ENCODE measurements at regions not wholly inside any gene's neighbourhood (a gene's known extent, or its start where the extent isn't known, plus 50 kb on each side); places are given as distances from the start of the nearest gene placed in this dataset.

DNA sequence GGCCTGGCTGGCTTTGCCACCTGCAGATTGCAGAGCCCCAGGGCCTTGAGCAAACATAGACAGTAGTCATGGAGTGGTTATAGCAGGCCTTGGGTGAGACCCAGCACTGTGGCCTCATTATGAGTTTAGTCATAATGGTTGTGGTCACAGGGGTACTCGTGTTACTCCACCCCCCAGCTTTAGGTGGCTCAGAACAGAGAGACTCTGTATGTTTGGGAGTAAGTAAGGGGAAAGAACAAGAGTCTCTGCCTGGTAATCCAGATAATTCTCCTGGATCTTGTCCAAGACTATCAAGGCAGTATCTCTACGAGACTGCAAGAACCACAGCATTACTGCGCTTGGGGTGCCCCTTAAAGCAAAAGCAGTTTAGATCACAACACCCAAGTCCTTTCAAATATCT, 62.3 kb upstream of the SCRG1 start:
- TF ChIP-seq, protein P1, sequence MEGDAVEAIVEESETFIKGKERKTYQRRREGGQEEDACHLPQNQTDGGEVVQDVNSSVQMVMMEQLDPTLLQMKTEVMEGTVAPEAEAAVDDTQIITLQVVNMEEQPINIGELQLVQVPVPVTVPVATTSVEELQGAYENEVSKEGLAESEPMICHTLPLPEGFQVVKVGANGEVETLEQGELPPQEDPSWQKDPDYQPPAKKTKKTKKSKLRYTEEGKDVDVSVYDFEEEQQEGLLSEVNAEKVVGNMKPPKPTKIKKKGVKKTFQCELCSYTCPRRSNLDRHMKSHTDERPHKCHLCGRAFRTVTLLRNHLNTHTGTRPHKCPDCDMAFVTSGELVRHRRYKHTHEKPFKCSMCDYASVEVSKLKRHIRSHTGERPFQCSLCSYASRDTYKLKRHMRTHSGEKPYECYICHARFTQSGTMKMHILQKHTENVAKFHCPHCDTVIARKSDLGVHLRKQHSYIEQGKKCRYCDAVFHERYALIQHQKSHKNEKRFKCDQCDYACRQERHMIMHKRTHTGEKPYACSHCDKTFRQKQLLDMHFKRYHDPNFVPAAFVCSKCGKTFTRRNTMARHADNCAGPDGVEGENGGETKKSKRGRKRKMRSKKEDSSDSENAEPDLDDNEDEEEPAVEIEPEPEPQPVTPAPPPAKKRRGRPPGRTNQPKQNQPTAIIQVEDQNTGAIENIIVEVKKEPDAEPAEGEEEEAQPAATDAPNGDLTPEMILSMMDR (conservative IDR thresholded peaks at IDR 0.05; ENCODE audit: low read length), result no peak
- TF ChIP-seq EZH2phosphoT487 (IDR thresholded peaks at IDR 0.05; ENCODE audit: borderline replicate concordance, low read depth, low read length), result no peak

Measured in OCI-LY7 (cell line).